ENCODE measurements at regions not wholly inside any gene's neighbourhood (a gene's known extent, or its start where the extent isn't known, plus 50 kb on each side); places are given as distances from the start of the nearest gene placed in this dataset.

- Histone ChIP-seq H3K36me3 (no peaks in the 10 kb centered on the region), H3K4me3 (no peak overlapping the region), H3K9me3 (no peaks in the 10 kb centered on the region), H3K27ac (no peak overlapping the region), H3K4me1 (no peaks in the 10 kb centered on the region), H3K27me3 (no peaks in the 10 kb centered on the region)
- DNase-seq (no peak), ATAC-seq (no peak)
- intact Hi-C loops (cut with DNase I): no loop called here
- TF ChIP-seq, protein P1, sequence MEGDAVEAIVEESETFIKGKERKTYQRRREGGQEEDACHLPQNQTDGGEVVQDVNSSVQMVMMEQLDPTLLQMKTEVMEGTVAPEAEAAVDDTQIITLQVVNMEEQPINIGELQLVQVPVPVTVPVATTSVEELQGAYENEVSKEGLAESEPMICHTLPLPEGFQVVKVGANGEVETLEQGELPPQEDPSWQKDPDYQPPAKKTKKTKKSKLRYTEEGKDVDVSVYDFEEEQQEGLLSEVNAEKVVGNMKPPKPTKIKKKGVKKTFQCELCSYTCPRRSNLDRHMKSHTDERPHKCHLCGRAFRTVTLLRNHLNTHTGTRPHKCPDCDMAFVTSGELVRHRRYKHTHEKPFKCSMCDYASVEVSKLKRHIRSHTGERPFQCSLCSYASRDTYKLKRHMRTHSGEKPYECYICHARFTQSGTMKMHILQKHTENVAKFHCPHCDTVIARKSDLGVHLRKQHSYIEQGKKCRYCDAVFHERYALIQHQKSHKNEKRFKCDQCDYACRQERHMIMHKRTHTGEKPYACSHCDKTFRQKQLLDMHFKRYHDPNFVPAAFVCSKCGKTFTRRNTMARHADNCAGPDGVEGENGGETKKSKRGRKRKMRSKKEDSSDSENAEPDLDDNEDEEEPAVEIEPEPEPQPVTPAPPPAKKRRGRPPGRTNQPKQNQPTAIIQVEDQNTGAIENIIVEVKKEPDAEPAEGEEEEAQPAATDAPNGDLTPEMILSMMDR (IDR thresholded peaks at IDR 0.05): no peak
Measured at GRCh38 chr2:128396946-128397345, 78.3 kb upstream of the HS6ST1 start.

GRCh38 chr2:128399256-128399655, 80.6 kb upstream of the HS6ST1 start:
- DNase-seq: no peak
- H3K4me1 ChIP-seq: no peaks in the 10 kb centered on the region
- H3K9me3 ChIP-seq: no peaks in the 10 kb centered on the region
- no peaks in the 10 kb centered on the region for H3K27me3 ChIP-seq
- intact Hi-C loops (cut with DNase I): no loop called here
- no peak for ATAC-seq
- no peak overlapping the region for H3K27ac ChIP-seq
- no peak overlapping the region for H3K4me3 ChIP-seq
- H3K36me3 ChIP-seq: no peaks in the 10 kb centered on the region
- TF ChIP-seq, protein P1 (IDR thresholded peaks at IDR 0.05): no peak

DNA sequence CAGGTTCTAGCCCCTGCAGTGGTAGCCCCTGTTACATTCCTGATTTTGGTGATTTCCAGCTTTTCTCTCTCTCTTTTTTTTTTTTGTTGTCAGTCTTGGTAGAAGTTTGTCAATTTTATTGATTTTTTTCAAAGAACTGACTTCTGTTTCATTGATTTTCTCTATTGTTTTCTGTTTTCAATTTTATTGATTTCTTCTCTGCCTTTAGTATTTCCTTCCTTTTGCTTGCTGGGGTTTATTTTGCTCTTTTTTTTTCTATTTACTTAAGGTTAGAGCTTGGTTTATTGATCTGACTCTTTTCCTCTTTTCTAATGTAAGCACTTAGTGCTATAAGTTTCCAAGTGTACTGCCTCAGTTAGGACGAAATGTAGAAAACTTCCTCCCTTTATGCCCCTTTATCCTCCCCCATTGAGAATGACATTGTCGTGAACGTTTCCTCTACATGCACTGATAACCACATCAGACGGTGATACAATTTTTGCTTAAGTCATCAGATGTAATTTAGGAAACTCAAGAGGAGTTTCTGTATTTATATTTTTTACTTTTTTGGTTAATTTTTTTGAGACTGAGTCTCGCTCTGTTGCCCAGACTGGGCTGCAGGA, 81.1 kb upstream of the HS6ST1 start:
- Histone ChIP-seq H3K27ac (no peak overlapping the region), H3K36me3 (no peaks in the 10 kb centered on the region), H3K4me3 (no peak overlapping the region), H3K9me3 (no peaks in the 10 kb centered on the region), H3K27me3 (no peaks in the 10 kb centered on the region), H3K4me1 (no peaks in the 10 kb centered on the region)
- intact Hi-C loops (cut with DNase I): no loop called here
- TF ChIP-seq, protein P1 (IDR thresholded peaks at IDR 0.05): no peak
- ATAC-seq (no peak), DNase-seq (no peak)

GRCh38 chr2:128401680-128402079, 83.0 kb upstream of the HS6ST1 start:
- no peaks in the 10 kb centered on the region for H3K9me3 ChIP-seq
- H3K27ac ChIP-seq: no peak overlapping the region
- DNase-seq (peak in 1 of 4 donors; percentile 6), ATAC-seq (no peak)
- H3K4me3 ChIP-seq: no peak overlapping the region
- intact Hi-C loops (cut with DNase I): no loop called here
- H3K4me1 ChIP-seq: no peaks in the 10 kb centered on the region
- no peaks in the 10 kb centered on the region for H3K27me3 ChIP-seq
- TF ChIP-seq, protein P1 (IDR thresholded peaks at IDR 0.05): no peak
- H3K36me3 ChIP-seq: no peaks in the 10 kb centered on the region

- TF ChIP-seq, protein P1 (IDR thresholded peaks at IDR 0.05): no peak
- no peak overlapping the region for H3K27ac ChIP-seq
- DNase-seq (no peak), ATAC-seq (no peak)
- H3K4me3 ChIP-seq: no peak overlapping the region
- intact Hi-C loops (cut with DNase I): no loop called here
- no peaks in the 10 kb centered on the region for H3K9me3 ChIP-seq
- no peaks in the 10 kb centered on the region for H3K4me1 ChIP-seq
- no peaks in the 10 kb centered on the region for H3K36me3 ChIP-seq
- no peaks in the 10 kb centered on the region for H3K27me3 ChIP-seq
Measured at GRCh38 chr2:128402911-128403670, 84.4 kb upstream of the HS6ST1 start.
